ENCODE measurements at regions not wholly inside any gene's neighbourhood (a gene's known extent, or its start where the extent isn't known, plus 50 kb on each side); places are given as distances from the start of the nearest gene placed in this dataset.

- Histone ChIP-seq H3K4me2 (replicated peaks; ENCODE audit: low read depth, low read length, poor library complexity, severe bottlenecking) (no peak overlapping the region), H3K79me2 (ENCODE audit: control insufficient read depth, insufficient read depth, low read length) (no peaks in the 10 kb centered on the region), H3K9ac (ENCODE audit: low read length) (no peak overlapping the region), H3K4me3 (ENCODE audit: control extremely low read depth in 1 of 5, extremely low read depth in 1 of 5, insufficient read depth in 1 of 5, low read depth in 2 of 5, low read length in 4 of 5) (no peak overlapping the region), H3K36me3 (replicated peaks in 1 of 2; ENCODE audit: control extremely low read depth in 1 of 2, control insufficient read depth in 1 of 2, extremely low read depth in 1 of 2, insufficient read depth in 2 of 2, low read length in 1 of 2) (no peaks in the 10 kb centered on the region), H3K9me3 (ENCODE audit: control extremely low read depth in 1 of 3, control insufficient read depth in 2 of 3, insufficient read depth in 1 of 3, low read length in 2 of 3) (no peaks in the 10 kb centered on the region), H3K27ac (ENCODE audit: low read length in 2 of 2) (no peak overlapping the region), H3K4me1 (ENCODE audit: control insufficient read depth in 2 of 2, insufficient read depth in 2 of 2, low read length in 2 of 2) (no peaks in the 10 kb centered on the region), H3K27me3 (replicated peaks in 1 of 4; ENCODE audit: control extremely low read depth in 1 of 4, control insufficient read depth in 3 of 4, insufficient read depth in 4 of 4, low read length in 3 of 4) (no peaks in the 10 kb centered on the region), H4K20me1 (ENCODE audit: control insufficient read depth, insufficient read depth, low read length, poor library complexity, severe bottlenecking) (no peaks in the 10 kb centered on the region), H2AFZ (ENCODE audit: insufficient read depth, low read depth, low read length, poor library complexity, severe bottlenecking) (no peak overlapping the region)
- TF ChIP-seq, protein P1, sequence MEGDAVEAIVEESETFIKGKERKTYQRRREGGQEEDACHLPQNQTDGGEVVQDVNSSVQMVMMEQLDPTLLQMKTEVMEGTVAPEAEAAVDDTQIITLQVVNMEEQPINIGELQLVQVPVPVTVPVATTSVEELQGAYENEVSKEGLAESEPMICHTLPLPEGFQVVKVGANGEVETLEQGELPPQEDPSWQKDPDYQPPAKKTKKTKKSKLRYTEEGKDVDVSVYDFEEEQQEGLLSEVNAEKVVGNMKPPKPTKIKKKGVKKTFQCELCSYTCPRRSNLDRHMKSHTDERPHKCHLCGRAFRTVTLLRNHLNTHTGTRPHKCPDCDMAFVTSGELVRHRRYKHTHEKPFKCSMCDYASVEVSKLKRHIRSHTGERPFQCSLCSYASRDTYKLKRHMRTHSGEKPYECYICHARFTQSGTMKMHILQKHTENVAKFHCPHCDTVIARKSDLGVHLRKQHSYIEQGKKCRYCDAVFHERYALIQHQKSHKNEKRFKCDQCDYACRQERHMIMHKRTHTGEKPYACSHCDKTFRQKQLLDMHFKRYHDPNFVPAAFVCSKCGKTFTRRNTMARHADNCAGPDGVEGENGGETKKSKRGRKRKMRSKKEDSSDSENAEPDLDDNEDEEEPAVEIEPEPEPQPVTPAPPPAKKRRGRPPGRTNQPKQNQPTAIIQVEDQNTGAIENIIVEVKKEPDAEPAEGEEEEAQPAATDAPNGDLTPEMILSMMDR (IDR thresholded peaks at IDR 0.05) = no peak
- TF ChIP-seq EZH2 (IDR thresholded peaks at IDR 0.05; ENCODE audit: borderline replicate concordance, insufficient read depth, low read depth, low read length, poor library complexity, severe bottlenecking) = no peak
- intact Hi-C loops (cut with micrococcal nuclease) = no loop called here
- H3K9me3 Mint-ChIP-seq (ENCODE audit: insufficient read depth) = no peaks in the 10 kb centered on the region
- ChIA-PET POLR2A (no interaction called here), CTCF (no interaction called here)
- no peak for DNase-seq
- no peaks in the 10 kb centered on the region for H3K27me3 Mint-ChIP-seq
- no peak overlapping the region for H3K27ac Mint-ChIP-seq
- no peak for ATAC-seq (ENCODE audit: low read depth)
- H3K4me3 Mint-ChIP-seq = no peak overlapping the region
- no peaks in the 10 kb centered on the region for H3K4me1 Mint-ChIP-seq
Observed at GRCh38 chr4:131370846-131371245, 1778.2 kb upstream of the PCDH10 start.

DNA sequence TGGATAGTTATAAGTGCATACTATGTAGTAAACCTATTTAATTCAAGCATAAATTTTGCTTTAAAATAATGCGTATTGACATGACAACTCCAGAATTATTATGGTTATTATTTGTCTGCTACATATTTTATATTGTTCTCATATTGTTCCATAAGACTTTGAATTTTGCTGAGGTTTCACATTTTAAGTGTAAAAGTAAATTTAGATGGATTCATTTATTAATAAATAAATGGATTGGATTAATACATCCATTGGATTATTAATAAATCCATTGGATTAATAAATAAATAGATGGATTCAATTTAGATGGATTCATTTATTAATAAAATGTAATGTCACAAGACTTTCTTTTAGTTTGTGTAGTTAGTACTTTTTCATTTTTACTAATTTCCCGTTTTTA is 1768.0 kb upstream of the PCDH10 start:
- Histone ChIP-seq H3K27ac (ENCODE audit: low read length in 2 of 2) (no peak overlapping the region), H3K4me3 (ENCODE audit: control extremely low read depth in 1 of 5, extremely low read depth in 1 of 5, insufficient read depth in 1 of 5, low read depth in 2 of 5, low read length in 4 of 5) (no peak overlapping the region), H3K9me3 (ENCODE audit: control extremely low read depth in 1 of 3, control insufficient read depth in 2 of 3, insufficient read depth in 1 of 3, low read length in 2 of 3) (peaks cover 0 to 10% (median 1%) of the 10 kb centered on the region in 3 donors), H3K27me3 (replicated peaks in 1 of 4; ENCODE audit: control extremely low read depth in 1 of 4, control insufficient read depth in 3 of 4, insufficient read depth in 4 of 4, low read length in 3 of 4) (no peaks in the 10 kb centered on the region), H4K20me1 (ENCODE audit: control insufficient read depth, insufficient read depth, low read length, poor library complexity, severe bottlenecking) (no peaks in the 10 kb centered on the region), H3K4me1 (ENCODE audit: control insufficient read depth in 2 of 2, insufficient read depth in 2 of 2, low read length in 2 of 2) (no peaks in the 10 kb centered on the region), H3K9ac (ENCODE audit: low read length) (no peak overlapping the region), H3K4me2 (replicated peaks; ENCODE audit: low read depth, low read length, poor library complexity, severe bottlenecking) (no peak overlapping the region), H2AFZ (ENCODE audit: insufficient read depth, low read depth, low read length, poor library complexity, severe bottlenecking) (no peak overlapping the region), H3K79me2 (ENCODE audit: control insufficient read depth, insufficient read depth, low read length) (no peaks in the 10 kb centered on the region), H3K36me3 (replicated peaks in 1 of 2; ENCODE audit: control extremely low read depth in 1 of 2, control insufficient read depth in 1 of 2, extremely low read depth in 1 of 2, insufficient read depth in 2 of 2, low read length in 1 of 2) (no peaks in the 10 kb centered on the region)
- Mint-ChIP-seq H3K9me3 (ENCODE audit: insufficient read depth) (peaks cover 9% of the 10 kb centered on the region), H3K4me3 (no peak overlapping the region), H3K27ac (no peak overlapping the region), H3K4me1 (no peaks in the 10 kb centered on the region), H3K27me3 (no peaks in the 10 kb centered on the region)
- no CpG with 5 or more reads among the region's 2 CpGs for WGBS (ENCODE audit: insufficient coverage)
- intact Hi-C loops (cut with micrococcal nuclease) = no loop called here
- no peak for ATAC-seq (ENCODE audit: low read depth)
- POLR2A ChIA-PET = no interaction called here
- CTCF ChIA-PET = no interaction called here
- DNase-seq = no peak
- TF ChIP-seq, protein P1 (IDR thresholded peaks at IDR 0.05) = no peak
- TF ChIP-seq EZH2 (IDR thresholded peaks at IDR 0.05; ENCODE audit: borderline replicate concordance, insufficient read depth, low read depth, low read length, poor library complexity, severe bottlenecking) = no peak

Measured in B cell (primary cell).